HFFc6 (cell line): ENCODE measurements at regions not wholly inside any gene's neighbourhood (a gene's known extent, or its start where the extent isn't known, plus 50 kb on each side); places are given as distances from the start of the nearest gene placed in this dataset.
"Not testable (repeated sequence)": the region's sequence is repeated elsewhere in the genome, so short reads cannot be mapped to it uniquely, and the experiment has no call there.

Source experiments
- DNase-seq: peaks from one replicate; pipeline ENCODE4 v3.0.0-alpha.2; 2018
- H3K27ac Mint-ChIP-seq: 2 replicates; pipeline ENCODE4 v1.8.0; 2020; ENCODE audit warnings: mild to moderate bottlenecking, mixed read lengths
- H3K27me3 Mint-ChIP-seq: 2 replicates; pipeline ENCODE4 v1.8.0; 2021; ENCODE audit warnings: mild to moderate bottlenecking, moderate library complexity, mixed read lengths; ENCODE audit not compliant: insufficient read depth
- H3K36me3 Mint-ChIP-seq: 2 replicates; pipeline ENCODE4 v1.8.0; 2021; ENCODE audit warnings: low read depth, mixed read lengths
- H3K4me1 Mint-ChIP-seq: 2 replicates; pipeline ENCODE4 v1.8.0; 2020; ENCODE audit warnings: low read depth, mixed read lengths
- H3K4me3 Mint-ChIP-seq: 2 replicates; pipeline ENCODE4 v1.8.0; 2020; ENCODE audit warnings: mild to moderate bottlenecking, moderate library complexity, mixed read lengths
- H3K9me3 Mint-ChIP-seq: 2 replicates; pipeline ENCODE4 v1.8.0; 2020; ENCODE audit warnings: mild to moderate bottlenecking, mixed read lengths
- CTCF ChIP-seq: fragments of 200-600 bp; sonication (generic); IDR thresholded peaks from 2 replicates; pipeline ENCODE4 v1.5.0; 2021; ENCODE audit warnings: antibody characterized with exemption, mild to moderate bottlenecking

GRCh38 chr1:232142403-232143314 is 487.3 kb downstream of the SIPA1L2 start:
- peak overlapping the region; percentile 70 for H3K27ac Mint-ChIP-seq
- no peaks in the 10 kb centered on the region for H3K27me3 Mint-ChIP-seq

GRCh38 chr1:232141167-232141448 is 488.8 kb downstream of the SIPA1L2 start:
- Mint-ChIP-seq H3K4me1 (peaks cover 11% of the 10 kb centered on the region), H3K9me3 (peaks cover 22% of the 10 kb centered on the region)
- not testable (repeated sequence) for H3K27ac Mint-ChIP-seq, DNase-seq, H3K36me3 Mint-ChIP-seq, H3K27me3 Mint-ChIP-seq, H3K4me3 Mint-ChIP-seq

More at GRCh38 chr1:232142403-232143314, 487.3 kb downstream of the SIPA1L2 start:
- H3K9me3 Mint-ChIP-seq = peaks cover 21% of the 10 kb centered on the region
- TF ChIP-seq CTCF = no peak
- H3K4me1 Mint-ChIP-seq = peaks cover 11% of the 10 kb centered on the region
- no peaks in the 10 kb centered on the region for H3K36me3 Mint-ChIP-seq
- no peak overlapping the region for H3K4me3 Mint-ChIP-seq
- DNase-seq = peak; percentile 82

- H3K4me3 Mint-ChIP-seq = no peak overlapping the region
- TF ChIP-seq CTCF = no peak
- H3K27ac Mint-ChIP-seq = no peak overlapping the region
- no peak for DNase-seq
- H3K4me1 Mint-ChIP-seq = peaks cover 11% of the 10 kb centered on the region
- H3K36me3 Mint-ChIP-seq = no peaks in the 10 kb centered on the region
- peaks cover 24% of the 10 kb centered on the region for H3K9me3 Mint-ChIP-seq
- H3K27me3 Mint-ChIP-seq = no peaks in the 10 kb centered on the region; the same call in 1 of the 2 replicates
Measured at GRCh38 chr1:232140419-232141166, 489.3 kb downstream of the SIPA1L2 start.

DNA sequence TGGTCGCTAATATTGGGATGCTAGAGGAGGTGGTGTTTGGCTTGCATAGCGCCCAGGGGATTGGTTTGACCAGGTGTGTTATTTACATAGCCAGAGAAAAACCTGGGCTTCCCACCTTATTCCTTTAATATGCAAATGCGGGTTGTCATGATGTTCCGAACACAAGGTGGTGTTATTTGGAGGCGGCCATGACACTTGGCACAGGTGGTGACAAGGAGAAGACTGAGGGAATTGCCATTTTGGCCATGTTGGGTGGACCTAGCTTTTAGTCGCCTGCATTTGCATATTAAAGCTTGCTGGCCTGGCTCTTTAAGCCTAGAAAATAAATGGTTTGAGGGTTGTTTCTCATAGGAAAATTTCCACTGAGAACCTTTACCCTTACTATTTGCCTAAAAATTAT is 490.5 kb downstream of the SIPA1L2 start:
- H3K4me3 Mint-ChIP-seq = no peak overlapping the region

DNA sequence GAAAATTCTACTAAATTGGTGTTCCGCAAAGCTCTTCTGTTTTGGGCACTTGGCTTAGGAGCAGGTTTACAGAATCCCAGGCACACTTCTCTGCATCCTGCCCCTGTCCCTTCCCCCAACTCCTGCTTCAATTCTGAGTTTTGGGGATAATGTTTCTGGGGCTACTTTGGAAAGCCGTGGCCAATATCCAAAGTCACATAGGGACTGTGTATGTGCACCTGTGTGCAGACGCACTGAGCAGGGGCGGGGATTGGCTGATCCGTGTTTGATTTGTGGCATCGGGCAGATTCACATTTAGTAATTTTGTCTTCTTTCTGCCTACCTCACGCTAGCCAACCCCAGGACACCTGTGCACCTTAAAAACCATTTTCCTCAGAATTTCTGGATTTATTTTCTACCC is 491.9 kb downstream of the SIPA1L2 start:
- DNase-seq = no peak
- TF ChIP-seq CTCF = no peak
- peaks cover 18% of the 10 kb centered on the region for H3K9me3 Mint-ChIP-seq
- no peaks in the 10 kb centered on the region for H3K36me3 Mint-ChIP-seq
- no peak overlapping the region for H3K27ac Mint-ChIP-seq
- no peaks in the 10 kb centered on the region; the same call in 1 of the 2 replicates for H3K27me3 Mint-ChIP-seq
- peaks cover 4% of the 10 kb centered on the region for H3K4me1 Mint-ChIP-seq
- no peak overlapping the region for H3K4me3 Mint-ChIP-seq

More for the DNA sequence above, 490.5 kb downstream of the SIPA1L2 start:
- peaks cover 18% of the 10 kb centered on the region for H3K9me3 Mint-ChIP-seq
- no peaks in the 10 kb centered on the region; the same call in 1 of the 2 replicates for H3K27me3 Mint-ChIP-seq
- H3K4me1 Mint-ChIP-seq = peaks cover 11% of the 10 kb centered on the region
- no peaks in the 10 kb centered on the region for H3K36me3 Mint-ChIP-seq
- DNase-seq = no peak
- no peak for TF ChIP-seq CTCF
- H3K27ac Mint-ChIP-seq = no peak overlapping the region

- H3K9me3 Mint-ChIP-seq = peaks cover 18% of the 10 kb centered on the region
- no peak overlapping the region for H3K27ac Mint-ChIP-seq
- TF ChIP-seq CTCF = no peak
- H3K36me3 Mint-ChIP-seq = no peaks in the 10 kb centered on the region
- H3K4me3 Mint-ChIP-seq = no peak overlapping the region
- no peaks in the 10 kb centered on the region for H3K4me1 Mint-ChIP-seq
- no peak for DNase-seq
- H3K27me3 Mint-ChIP-seq = no peaks in the 10 kb centered on the region; the same call in 1 of the 2 replicates
Measured at GRCh38 chr1:232137066-232137465, 492.9 kb downstream of the SIPA1L2 start.
